ENCODE measurements at regions not wholly inside any gene's neighbourhood (a gene's known extent, or its start where the extent isn't known, plus 50 kb on each side); places are given as distances from the start of the nearest gene placed in this dataset.

- no peaks in the 10 kb centered on the region for H3K36me3 ChIP-seq (ENCODE audit: control insufficient read depth in 2 of 2, insufficient read depth in 2 of 2, low read length in 1 of 2)
- no peak overlapping the region for H3K27ac ChIP-seq (ENCODE audit: low read depth in 2 of 2, low read length in 1 of 2)
- H3K27me3 ChIP-seq (ENCODE audit: control insufficient read depth in 1 of 2, insufficient read depth in 2 of 2, low read length in 2 of 2): no peaks in the 10 kb centered on the region
- H3K4me3 ChIP-seq (ENCODE audit: low read depth in 1 of 2, low read length in 2 of 2): no peak overlapping the region
- H3K9me3 ChIP-seq (ENCODE audit: control insufficient read depth in 2 of 2, insufficient read depth in 1 of 2, low read depth in 1 of 2, low read length in 1 of 2): no peaks in the 10 kb centered on the region
- WGBS, 2 donors: 96 to 97% methylated on average over 1 of the region's 1 CpG
- H3K4me1 ChIP-seq (ENCODE audit: control insufficient read depth in 2 of 2, insufficient read depth in 2 of 2, low read length in 1 of 2): no peaks in the 10 kb centered on the region
These were observed 83.4 kb downstream of the KCNRG start for GRCh38 chr13:50098693-50099092.

- H3K36me3 ChIP-seq (ENCODE audit: control insufficient read depth in 2 of 2, insufficient read depth in 2 of 2, low read length in 1 of 2): no peaks in the 10 kb centered on the region
- H3K9me3 ChIP-seq (ENCODE audit: control insufficient read depth in 2 of 2, insufficient read depth in 1 of 2, low read depth in 1 of 2, low read length in 1 of 2): no peaks in the 10 kb centered on the region
- no peak overlapping the region for H3K4me3 ChIP-seq (ENCODE audit: low read depth in 1 of 2, low read length in 2 of 2)
- H3K27ac ChIP-seq (ENCODE audit: low read depth in 2 of 2, low read length in 1 of 2): no peak overlapping the region
- H3K27me3 ChIP-seq (ENCODE audit: control insufficient read depth in 1 of 2, insufficient read depth in 2 of 2, low read length in 2 of 2): no peaks in the 10 kb centered on the region
- no peaks in the 10 kb centered on the region for H3K4me1 ChIP-seq (ENCODE audit: control insufficient read depth in 2 of 2, insufficient read depth in 2 of 2, low read length in 1 of 2)
These were observed 84.2 kb downstream of the KCNRG start for GRCh38 chr13:50099473-50099872.

GRCh38 chr13:50101590-50101989 is 86.3 kb downstream of the KCNRG start:
- H3K4me1 ChIP-seq (ENCODE audit: control insufficient read depth in 2 of 2, insufficient read depth in 2 of 2, low read length in 1 of 2): no peaks in the 10 kb centered on the region

GRCh38 chr13:50104493-50104892 is 89.2 kb downstream of the KCNRG start:
- whole genome bisulfite sequencing, 2 donors: 62% methylated on average over 1 of the region's 1 CpG
- H3K27ac ChIP-seq (ENCODE audit: low read depth in 2 of 2, low read length in 1 of 2): peak overlapping the region in 1 of 2 donors; percentile 21

More at GRCh38 chr13:50101590-50101989, 86.3 kb downstream of the KCNRG start:
- no peak overlapping the region for H3K4me3 ChIP-seq (ENCODE audit: low read depth in 1 of 2, low read length in 2 of 2)
- no peaks in the 10 kb centered on the region for H3K36me3 ChIP-seq (ENCODE audit: control insufficient read depth in 2 of 2, insufficient read depth in 2 of 2, low read length in 1 of 2)
- no peaks in the 10 kb centered on the region for H3K27me3 ChIP-seq (ENCODE audit: control insufficient read depth in 1 of 2, insufficient read depth in 2 of 2, low read length in 2 of 2)
- H3K27ac ChIP-seq (ENCODE audit: low read depth in 2 of 2, low read length in 1 of 2): no peak overlapping the region
- H3K9me3 ChIP-seq (ENCODE audit: control insufficient read depth in 2 of 2, insufficient read depth in 1 of 2, low read depth in 1 of 2, low read length in 1 of 2): no peaks in the 10 kb centered on the region

GRCh38 chr13:50106559-50106958 is 91.3 kb downstream of the KCNRG start:
- no peaks in the 10 kb centered on the region for H3K4me1 ChIP-seq (ENCODE audit: control insufficient read depth in 2 of 2, insufficient read depth in 2 of 2, low read length in 1 of 2)
- WGBS, 2 donors: 77 to 78% methylated on average over 1 of the region's 1 CpG
- H3K27ac ChIP-seq (ENCODE audit: low read depth in 2 of 2, low read length in 1 of 2): no peak overlapping the region
- H3K27me3 ChIP-seq (ENCODE audit: control insufficient read depth in 1 of 2, insufficient read depth in 2 of 2, low read length in 2 of 2): no peaks in the 10 kb centered on the region
- no peak overlapping the region for H3K4me3 ChIP-seq (ENCODE audit: low read depth in 1 of 2, low read length in 2 of 2)
- no peaks in the 10 kb centered on the region for H3K9me3 ChIP-seq (ENCODE audit: control insufficient read depth in 2 of 2, insufficient read depth in 1 of 2, low read depth in 1 of 2, low read length in 1 of 2)
- H3K36me3 ChIP-seq (ENCODE audit: control insufficient read depth in 2 of 2, insufficient read depth in 2 of 2, low read length in 1 of 2): peaks cover 0 to 2% of the 10 kb centered on the region in 2 donors

More at GRCh38 chr13:50104493-50104892, 89.2 kb downstream of the KCNRG start:
- no peaks in the 10 kb centered on the region for H3K4me1 ChIP-seq (ENCODE audit: control insufficient read depth in 2 of 2, insufficient read depth in 2 of 2, low read length in 1 of 2)
- peaks cover 0 to under 1% of the 10 kb centered on the region in 2 donors for H3K36me3 ChIP-seq (ENCODE audit: control insufficient read depth in 2 of 2, insufficient read depth in 2 of 2, low read length in 1 of 2)
- H3K9me3 ChIP-seq (ENCODE audit: control insufficient read depth in 2 of 2, insufficient read depth in 1 of 2, low read depth in 1 of 2, low read length in 1 of 2): no peaks in the 10 kb centered on the region
- H3K4me3 ChIP-seq (ENCODE audit: low read depth in 1 of 2, low read length in 2 of 2): no peak overlapping the region
- H3K27me3 ChIP-seq (ENCODE audit: control insufficient read depth in 1 of 2, insufficient read depth in 2 of 2, low read length in 2 of 2): no peaks in the 10 kb centered on the region

GRCh38 chr13:50107205-50107604 is 92.0 kb downstream of the KCNRG start:
- Histone ChIP-seq H3K4me1 (ENCODE audit: control insufficient read depth in 2 of 2, insufficient read depth in 2 of 2, low read length in 1 of 2) (no peaks in the 10 kb centered on the region), H3K4me3 (ENCODE audit: low read depth in 1 of 2, low read length in 2 of 2) (no peak overlapping the region), H3K27me3 (ENCODE audit: control insufficient read depth in 1 of 2, insufficient read depth in 2 of 2, low read length in 2 of 2) (no peaks in the 10 kb centered on the region), H3K9me3 (ENCODE audit: control insufficient read depth in 2 of 2, insufficient read depth in 1 of 2, low read depth in 1 of 2, low read length in 1 of 2) (no peaks in the 10 kb centered on the region), H3K27ac (ENCODE audit: low read depth in 2 of 2, low read length in 1 of 2) (no peak overlapping the region), H3K36me3 (ENCODE audit: control insufficient read depth in 2 of 2, insufficient read depth in 2 of 2, low read length in 1 of 2) (peaks cover 0 to 2% of the 10 kb centered on the region in 2 donors)
- WGBS, 2 donors: 57 to 60% methylated on average over 1 of the region's 1 CpG

- no peaks in the 10 kb centered on the region for H3K36me3 ChIP-seq (ENCODE audit: control insufficient read depth in 2 of 2, insufficient read depth in 2 of 2, low read length in 1 of 2)
- H3K27ac ChIP-seq (ENCODE audit: low read depth in 2 of 2, low read length in 1 of 2): no peak overlapping the region
- no peaks in the 10 kb centered on the region for H3K9me3 ChIP-seq (ENCODE audit: control insufficient read depth in 2 of 2, insufficient read depth in 1 of 2, low read depth in 1 of 2, low read length in 1 of 2)
- no peaks in the 10 kb centered on the region for H3K27me3 ChIP-seq (ENCODE audit: control insufficient read depth in 1 of 2, insufficient read depth in 2 of 2, low read length in 2 of 2)
- H3K4me3 ChIP-seq (ENCODE audit: low read depth in 1 of 2, low read length in 2 of 2): no peak overlapping the region
- no peaks in the 10 kb centered on the region for H3K4me1 ChIP-seq (ENCODE audit: control insufficient read depth in 2 of 2, insufficient read depth in 2 of 2, low read length in 1 of 2)
- WGBS, 2 donors: 80 to 87% methylated on average over 2 of the region's 2 CpGs
These were observed 99.7 kb downstream of the KCNRG start for GRCh38 chr13:50114961-50115360.

- no peak overlapping the region for H3K4me3 ChIP-seq (ENCODE audit: low read depth in 1 of 2, low read length in 2 of 2)
- WGBS, 2 donors: 98 to 99% methylated on average over 3 of the region's 3 CpGs
These were observed 100.5 kb downstream of the KCNRG start for GRCh38 chr13:50115695-50116094.

GRCh38 chr13:50116430-50116973 is 101.3 kb downstream of the KCNRG start:
- WGBS, 2 donors: 72 to 77% methylated on average over 5 of the region's 5 CpGs

More at GRCh38 chr13:50115695-50116094, 100.5 kb downstream of the KCNRG start:
- Histone ChIP-seq H3K4me1 (ENCODE audit: control insufficient read depth in 2 of 2, insufficient read depth in 2 of 2, low read length in 1 of 2) (no peaks in the 10 kb centered on the region), H3K9me3 (ENCODE audit: control insufficient read depth in 2 of 2, insufficient read depth in 1 of 2, low read depth in 1 of 2, low read length in 1 of 2) (no peaks in the 10 kb centered on the region), H3K36me3 (ENCODE audit: control insufficient read depth in 2 of 2, insufficient read depth in 2 of 2, low read length in 1 of 2) (no peaks in the 10 kb centered on the region), H3K27ac (ENCODE audit: low read depth in 2 of 2, low read length in 1 of 2) (no peak overlapping the region), H3K27me3 (ENCODE audit: control insufficient read depth in 1 of 2, insufficient read depth in 2 of 2, low read length in 2 of 2) (no peaks in the 10 kb centered on the region)

GRCh38 chr13:50119591-50119990 is 104.3 kb downstream of the KCNRG start:
- WGBS, 2 donors: 43 to 58% methylated on average over 3 of the region's 3 CpGs
- H3K27me3 ChIP-seq (ENCODE audit: control insufficient read depth in 1 of 2, insufficient read depth in 2 of 2, low read length in 2 of 2): no peaks in the 10 kb centered on the region
- H3K4me1 ChIP-seq (ENCODE audit: control insufficient read depth in 2 of 2, insufficient read depth in 2 of 2, low read length in 1 of 2): no peaks in the 10 kb centered on the region
- H3K9me3 ChIP-seq (ENCODE audit: control insufficient read depth in 2 of 2, insufficient read depth in 1 of 2, low read depth in 1 of 2, low read length in 1 of 2): no peaks in the 10 kb centered on the region
- no peak overlapping the region for H3K27ac ChIP-seq (ENCODE audit: low read depth in 2 of 2, low read length in 1 of 2)
- H3K36me3 ChIP-seq (ENCODE audit: control insufficient read depth in 2 of 2, insufficient read depth in 2 of 2, low read length in 1 of 2): no peaks in the 10 kb centered on the region
- H3K4me3 ChIP-seq (ENCODE audit: low read depth in 1 of 2, low read length in 2 of 2): no peak overlapping the region

More at GRCh38 chr13:50116430-50116973, 101.3 kb downstream of the KCNRG start:
- Histone ChIP-seq H3K27ac (ENCODE audit: low read depth in 2 of 2, low read length in 1 of 2) (no peak overlapping the region), H3K4me3 (ENCODE audit: low read depth in 1 of 2, low read length in 2 of 2) (no peak overlapping the region), H3K9me3 (ENCODE audit: control insufficient read depth in 2 of 2, insufficient read depth in 1 of 2, low read depth in 1 of 2, low read length in 1 of 2) (no peaks in the 10 kb centered on the region), H3K4me1 (ENCODE audit: control insufficient read depth in 2 of 2, insufficient read depth in 2 of 2, low read length in 1 of 2) (no peaks in the 10 kb centered on the region), H3K27me3 (ENCODE audit: control insufficient read depth in 1 of 2, insufficient read depth in 2 of 2, low read length in 2 of 2) (no peaks in the 10 kb centered on the region), H3K36me3 (ENCODE audit: control insufficient read depth in 2 of 2, insufficient read depth in 2 of 2, low read length in 1 of 2) (no peaks in the 10 kb centered on the region)
